NCI-H1436 treated with DMSO at 0.1 percent for 48 hours (cell line): ENCODE measurements at regions not wholly inside any gene's neighbourhood (a gene's known extent, or its start where the extent isn't known, plus 50 kb on each side); places are given as distances from the start of the nearest gene placed in this dataset.
"Not testable (repeated sequence)": the region's sequence is repeated elsewhere in the genome, so short reads cannot be mapped to it uniquely, and the experiment has no call there.

ENCODE experiments used
- DNase-seq: peaks from one replicate; lab custom pipeline; 2025; lab: John Stamatoyannopoulos, UW

- DNase-seq = peak; percentile 58
Observed at GRCh38 chr5:52015760-52016159, 632.5 kb downstream of the ISL1 start.

- no peak for DNase-seq
Observed at GRCh38 chr5:52017567-52017966, 634.3 kb downstream of the ISL1 start.

- DNase-seq = no peak
Observed at GRCh38 chr5:52024359-52024758, 641.1 kb downstream of the ISL1 start.

GRCh38 chr5:52029836-52030235 lies 646.6 kb downstream of the ISL1 start:
- DNase-seq = not testable (repeated sequence)

GRCh38 chr5:52041842-52042241 lies 658.6 kb downstream of the ISL1 start:
- DNase-seq = no peak

- DNase-seq = no peak
Observed at GRCh38 chr5:52043137-52043536, 659.9 kb downstream of the ISL1 start.

- peak; percentile 99 for DNase-seq
Observed at GRCh38 chr5:52043543-52043942, 660.3 kb downstream of the ISL1 start.

GRCh38 chr5:52051759-52052158 lies 668.5 kb downstream of the ISL1 start:
- DNase-seq = no peak

GRCh38 chr5:52063186-52063585 lies 679.9 kb downstream of the ISL1 start:
- no peak for DNase-seq

- no peak for DNase-seq
Observed at GRCh38 chr5:52065182-52065581, 681.9 kb downstream of the ISL1 start.

- DNase-seq = no peak
Observed at GRCh38 chr5:52069997-52070396, 686.7 kb downstream of the ISL1 start.

GRCh38 chr5:52073993-52074689 lies 690.9 kb downstream of the ISL1 start:
- no peak for DNase-seq

- DNase-seq = no peak
Observed at GRCh38 chr5:52077941-52078815, 694.9 kb downstream of the ISL1 start.

GRCh38 chr5:52102311-52102710 lies 685.4 kb upstream of the ITGA1 start:
- not testable (repeated sequence) for DNase-seq

GRCh38 chr5:52107210-52107905 lies 680.4 kb upstream of the ITGA1 start:
- no peak for DNase-seq

- no peak for DNase-seq
Observed at GRCh38 chr5:52119768-52120167, 667.9 kb upstream of the ITGA1 start.

- peak; percentile 64 for DNase-seq
Observed at GRCh38 chr5:52132053-52132452, 655.7 kb upstream of the ITGA1 start.

- DNase-seq = peak; percentile 97
Observed at GRCh38 chr5:52134013-52134650, 653.6 kb upstream of the ITGA1 start.

GRCh38 chr5:52139888-52140615 lies 647.7 kb upstream of the ITGA1 start:
- DNase-seq = peak; percentile 99

GRCh38 chr5:52148679-52149078 lies 639.0 kb upstream of the ITGA1 start:
- peak; percentile 32 for DNase-seq

GRCh38 chr5:52150501-52150900 lies 637.2 kb upstream of the ITGA1 start:
- no peak for DNase-seq
